Body of pancreas (tissue), 4 donors: ENCODE measurements at regions not wholly inside any gene's neighbourhood (a gene's known extent, or its start where the extent isn't known, plus 50 kb on each side); places are given as distances from the start of the nearest gene placed in this dataset.

Experiments
- ATAC-seq: fragments of 150-250 bp; one replicate; pipeline ENCODE4 v1.9.1; 2016
- DNase-seq, 4 donors: peaks; one replicate each; pipeline ENCODE4 v3.0.0-alpha.2; 2019
- H3K27ac ChIP-seq, 4 donors: fragments of 200-600 bp; sonication (generic); 1 replicate in 3 of 4; 2 replicates in 1 of 4; pipeline versions ENCODE4 v1.5.1 to v1.6.1; 2016 to 2019; ENCODE audit warnings: mild to moderate bottlenecking in 1 of 4, mixed read lengths in 1 of 4, moderate library complexity in 1 of 4
- H3K27me3 ChIP-seq, 2 donors: fragments of 200-600 bp; sonication (generic); one replicate each; pipeline ENCODE4 v1.6.0; 2016; ENCODE audit warnings: mild to moderate bottlenecking in 1 of 2
- H3K36me3 ChIP-seq, 2 donors: fragments of 200-600 bp; sonication (generic); replicated peaks in 1 of 2; 2 replicates each; pipeline ENCODE4 v1.5.1; 2016; ENCODE audit warnings: low read depth in 2 of 2; ENCODE audit not compliant: insufficient read depth in 1 of 2
- H3K4me1 ChIP-seq: fragments of 200-600 bp; sonication (generic); one replicate; pipeline ENCODE4 v1.6.0; 2016
- H3K4me3 ChIP-seq, 2 donors: fragments of 200-600 bp; sonication (generic); 1 replicate in 1 of 2; 2 replicates in 1 of 2; pipeline ENCODE4 v1.5.1; 2016 to 2019
- H3K9me3 ChIP-seq, 3 donors: fragments of 200-600 bp; sonication (generic); 1 replicate in 2 of 3; 2 replicates in 1 of 3; pipeline ENCODE4 v1.5.1; 2016
- CTCF ChIP-seq, 7 experiments: fragments of 450-650 bp in 4 of 7; fragments of 200-600 bp in 3 of 7; sonication (generic) in 3 of 7; IDR thresholded peaks; one replicate each; pipeline ENCODE4 v1.5.1; 2016 to 2019; ENCODE audit warnings: antibody characterized with exemption in 7 of 7
- POLR2A ChIP-seq, 3 donors: fragments of 450-650 bp; IDR thresholded peaks; one replicate each; pipeline ENCODE4 v1.6.1; 2016; ENCODE audit warnings: antibody characterized with exemption in 3 of 3, mild to moderate bottlenecking in 2 of 3
- WGBS, 2 donors: methylation state at CpG; one replicate each; pipeline ENCODE4 v1.1.5; 2017; 5-methylcytosine and 5-hydroxymethylcytosine counted together
- intact Hi-C: fragments of 100-400 bp; cut with DNase I; formaldehyde crosslinking; loops from one replicate; pipeline ENCODE4 v1.15.1; 2023

DNA sequence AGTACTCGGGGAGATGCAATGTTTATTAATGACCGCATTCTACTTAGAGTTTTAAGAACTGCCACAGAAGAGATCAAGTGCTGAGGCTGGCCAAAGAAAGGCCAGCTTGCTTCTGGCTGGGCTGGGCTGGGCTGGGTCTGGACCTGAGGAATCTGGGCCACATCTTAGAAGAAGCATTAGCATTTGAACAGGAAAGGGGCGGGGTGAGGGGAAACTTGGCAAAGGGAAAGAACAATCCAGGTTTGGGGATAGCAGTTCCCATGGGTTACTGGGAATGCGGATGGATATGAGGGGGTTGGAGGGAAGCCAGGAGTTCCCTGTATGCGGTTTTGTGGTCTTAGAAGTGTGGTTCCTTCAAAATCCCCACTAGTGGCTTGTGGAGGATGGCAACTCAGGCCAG is 83.3 kb downstream of the CLDN34 start:
- Histone ChIP-seq H3K27ac (no peak overlapping the region), H3K9me3 (no peaks in the 10 kb centered on the region), H3K36me3 (no peaks in the 10 kb centered on the region), H3K4me3 (no peak overlapping the region), H3K27me3 (no peaks in the 10 kb centered on the region), H3K4me1 (peaks cover 31% of the 10 kb centered on the region)
- intact Hi-C loops, result no loop called here
- DNase-seq, result no peak
- no peak for ATAC-seq
- TF ChIP-seq POLR2A (IDR thresholded peaks at IDR 0.05) (no peak), CTCF (IDR thresholded peaks at IDR 0.05) (no peak)
- WGBS, 2 donors, result 83 to 91% methylated on average over 5 of the region's 5 CpGs

GRCh38 chrX:10051866-10052480 is 84.8 kb downstream of the CLDN34 start:
- intact Hi-C loops, result no loop called here
- no peak overlapping the region for H3K27ac ChIP-seq
- H3K4me1 ChIP-seq, result peaks cover 25% of the 10 kb centered on the region
- 58 to 76% methylated on average over 5 of the region's 5 CpGs for WGBS, 2 donors
- no peaks in the 10 kb centered on the region for H3K36me3 ChIP-seq
- DNase-seq (no peak), ATAC-seq (no peak)
- H3K4me3 ChIP-seq, result no peak overlapping the region
- no peak for TF ChIP-seq POLR2A (IDR thresholded peaks at IDR 0.05)
- TF ChIP-seq CTCF (IDR thresholded peaks at IDR 0.05), result no peak
- no peaks in the 10 kb centered on the region for H3K27me3 ChIP-seq
- no peaks in the 10 kb centered on the region for H3K9me3 ChIP-seq

GRCh38 chrX:10052906-10053625 is 85.9 kb downstream of the CLDN34 start:
- Histone ChIP-seq H3K27me3 (no peaks in the 10 kb centered on the region), H3K36me3 (no peaks in the 10 kb centered on the region), H3K9me3 (no peaks in the 10 kb centered on the region), H3K4me3 (no peak overlapping the region), H3K27ac (peak overlapping the region in 3 of 4 donors; percentile 23 to 50 (median 39)), H3K4me1 (peaks cover 25% of the 10 kb centered on the region)
- TF ChIP-seq CTCF (IDR thresholded peaks at IDR 0.05) (no peak), POLR2A (IDR thresholded peaks at IDR 0.05) (no peak)
- intact Hi-C loops, result no loop called here
- 34 to 70% methylated on average over 2 to 5 of the region's 5 CpGs for WGBS, 2 donors
- DNase-seq, result peak; percentile 28 to 56 (median 40)
- ATAC-seq, result peak; percentile 78

DNA sequence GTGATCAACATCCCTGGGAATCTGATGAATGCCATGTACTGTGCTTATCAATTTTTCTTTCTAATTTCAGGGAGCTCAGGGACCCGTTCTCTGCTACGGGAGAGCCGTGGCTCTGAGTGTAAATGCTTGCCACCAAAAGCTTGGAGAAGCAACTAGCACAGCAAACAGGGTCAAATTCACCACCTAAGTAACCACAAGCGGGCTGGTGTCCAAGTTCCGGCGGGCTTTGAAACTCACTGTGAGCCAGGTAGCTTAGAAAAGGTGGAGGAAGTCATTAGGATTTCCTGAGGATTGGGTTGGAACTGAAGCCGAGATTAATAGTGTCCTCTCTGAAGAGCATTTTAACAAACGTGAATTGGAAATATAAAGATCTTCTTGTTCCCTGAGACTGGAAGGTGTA is 87.2 kb downstream of the CLDN34 start:
- TF ChIP-seq CTCF (IDR thresholded peaks at IDR 0.05), result no peak
- TF ChIP-seq POLR2A (IDR thresholded peaks at IDR 0.05), result no peak
- no peak overlapping the region for H3K4me3 ChIP-seq
- peak in 3 of 4 donors; percentile 35 to 71 (median 55) for DNase-seq
- WGBS, 2 donors, result 46 to 79% methylated on average over 5 to 7 of the region's 8 CpGs
- H3K27me3 ChIP-seq, result no peaks in the 10 kb centered on the region
- intact Hi-C loops, result no loop called here
- no peaks in the 10 kb centered on the region for H3K36me3 ChIP-seq
- peak overlapping the region in 1 of 4 donors; percentile 39 for H3K27ac ChIP-seq
- no peaks in the 10 kb centered on the region for H3K9me3 ChIP-seq
- peaks cover 17% of the 10 kb centered on the region for H3K4me1 ChIP-seq
- no peak for ATAC-seq
